GM12872 (cell line): ENCODE measurements at regions not wholly inside any gene's neighbourhood (a gene's known extent, or its start where the extent isn't known, plus 50 kb on each side); places are given as distances from the start of the nearest gene placed in this dataset.

Source experiments
- CTCF ChIP-seq: IDR thresholded peaks from 3 replicates; pipeline ENCODE4 v1.5.1; 2011; ENCODE audit warnings: low read depth, mild to moderate bottlenecking, low read length, moderate library complexity; ENCODE audit not compliant: insufficient read depth

GRCh38 chr2:239719791-239720360 lies 305.3 kb downstream of the NDUFA10 start:
- TF ChIP-seq CTCF = no peak

GRCh38 chr2:239717706-239718105 lies 307.4 kb downstream of the NDUFA10 start:
- TF ChIP-seq CTCF = no peak

GRCh38 chr2:239717319-239717675 lies 307.8 kb downstream of the NDUFA10 start:
- no peak for TF ChIP-seq CTCF

GRCh38 chr2:239716536-239717318 lies 308.4 kb downstream of the NDUFA10 start:
- TF ChIP-seq CTCF = no peak

GRCh38 chr2:239716009-239716408 lies 309.1 kb downstream of the NDUFA10 start:
- no peak for TF ChIP-seq CTCF

GRCh38 chr2:239715606-239716005 lies 309.5 kb downstream of the NDUFA10 start:
- no peak for TF ChIP-seq CTCF

- no peak for TF ChIP-seq CTCF
Observed at GRCh38 chr2:239715202-239715601, 309.9 kb downstream of the NDUFA10 start.
